Aorta (tissue), 5 donors: ENCODE measurements at regions not wholly inside any gene's neighbourhood (a gene's known extent, or its start where the extent isn't known, plus 50 kb on each side); places are given as distances from the start of the nearest gene placed in this dataset.

Experiments
- ATAC-seq: fragments of 200-7000 bp; cut with Tn5 transposase; one replicate; pipeline ENCODE4 v1.9.1; 2022; ENCODE audit warnings: moderate library complexity; ENCODE audit not compliant: low FRiP score
- DNase-seq, 2 donors: peaks; one replicate each; pipeline ENCODE4 v3.0.0-alpha.2; 2020
- H3K27ac ChIP-seq, 2 donors: one replicate each; pipeline ENCODE4 v1.5.1; 2013; ENCODE audit warnings: low read length in 2 of 2, mild to moderate bottlenecking in 2 of 2, moderate library complexity in 2 of 2, control low read depth in 1 of 2, inconsistent platforms in 1 of 2, low read depth in 1 of 2
- H3K27me3 ChIP-seq, 2 donors: one replicate each; pipeline ENCODE4 v1.6.1; 2013; ENCODE audit warnings: control low read depth in 1 of 2, low read length in 1 of 2, mild to moderate bottlenecking in 1 of 2, moderate library complexity in 1 of 2; ENCODE audit not compliant: insufficient read depth in 2 of 2, control insufficient read depth in 1 of 2
- H3K36me3 ChIP-seq, 2 donors: one replicate each; pipeline ENCODE4 v1.6.1; 2013; ENCODE audit warnings: control low read depth in 1 of 2, low read length in 1 of 2, mild to moderate bottlenecking in 1 of 2; ENCODE audit not compliant: insufficient read depth in 2 of 2, control insufficient read depth in 1 of 2
- H3K4me1 ChIP-seq, 2 donors: one replicate each; pipeline ENCODE4 v1.6.1; 2013; ENCODE audit warnings: low read length in 2 of 2, control low read depth in 1 of 2, mild to moderate bottlenecking in 1 of 2, moderate library complexity in 1 of 2; ENCODE audit not compliant: insufficient read depth in 2 of 2, control insufficient read depth in 1 of 2
- H3K4me3 ChIP-seq, 2 donors: one replicate each; pipeline ENCODE4 v1.5.1; 2013; ENCODE audit warnings: low read length in 2 of 2, control low read depth in 1 of 2, mild to moderate bottlenecking in 1 of 2
- H3K9me3 ChIP-seq: one replicate; pipeline ENCODE4 v1.6.1; 2013; ENCODE audit warnings: mild to moderate bottlenecking, low read length; ENCODE audit not compliant: control insufficient read depth
- WGBS, 2 donors: extraction: QIAGEN DNeasy Blood & Tissue Kit; methylation state at CpG; one replicate each; pipeline ENCODE4 v1.1.7; 2013; 5-methylcytosine and 5-hydroxymethylcytosine counted together
- intact Hi-C, 2 donors: fragments of 100-400 bp; cut with DNase I; formaldehyde crosslinking; loops; one replicate each; pipeline versions ENCODE4 v1.14.2 to v1.15.0; 2022
- donor health status: healthy with polysubstance abuse.
- donor health status: Bipolar disorder and iron deficiency.
- donor health status: DM: no; HTN: no; CAD: no.
- donor health status: DM: no; HTN: no; CAD: no.
- donor health status: DM: yes; HTN: yes; CAD: no.

- no peak for DNase-seq
- no peaks in the 10 kb centered on the region for H3K27me3 ChIP-seq
- H3K4me3 ChIP-seq = no peak overlapping the region
- no peak overlapping the region for H3K27ac ChIP-seq
- H3K4me1 ChIP-seq = no peaks in the 10 kb centered on the region
- ATAC-seq = no peak
- H3K36me3 ChIP-seq = no peaks in the 10 kb centered on the region
- WGBS, 2 donors = 93 to 96% methylated on average over 9 of the region's 9 CpGs
- intact Hi-C loops = no loop called here
- peaks cover 2% of the 10 kb centered on the region for H3K9me3 ChIP-seq
These were observed 164.9 kb downstream of the CENPW start for GRCh38 chr6:126504792-126505191.

GRCh38 chr6:126513198-126513597 lies 173.3 kb downstream of the CENPW start:
- no peak overlapping the region for H3K27ac ChIP-seq
- DNase-seq = no peak
- no peaks in the 10 kb centered on the region for H3K36me3 ChIP-seq
- ATAC-seq = no peak
- no peaks in the 10 kb centered on the region for H3K27me3 ChIP-seq
- no peaks in the 10 kb centered on the region for H3K4me1 ChIP-seq
- no peaks in the 10 kb centered on the region for H3K9me3 ChIP-seq
- WGBS, 2 donors = 75 to 95% methylated on average over 1 of the region's 1 CpG
- intact Hi-C loops = no loop called here
- H3K4me3 ChIP-seq = no peak overlapping the region

GRCh38 chr6:126516411-126516810 lies 176.5 kb downstream of the CENPW start:
- DNase-seq (no peak), ATAC-seq (no peak)
- H3K27ac ChIP-seq = no peak overlapping the region
- no peaks in the 10 kb centered on the region for H3K4me1 ChIP-seq
- H3K36me3 ChIP-seq = no peaks in the 10 kb centered on the region
- intact Hi-C loops = no loop called here
- H3K4me3 ChIP-seq = no peak overlapping the region
- H3K27me3 ChIP-seq = no peaks in the 10 kb centered on the region
- H3K9me3 ChIP-seq = no peaks in the 10 kb centered on the region
- 73 to 74% methylated on average over 1 of the region's 1 CpG for WGBS, 2 donors

- H3K27me3 ChIP-seq = no peaks in the 10 kb centered on the region
- no peaks in the 10 kb centered on the region for H3K9me3 ChIP-seq
- 19 to 25% methylated on average over 2 of the region's 2 CpGs for WGBS, 2 donors
- DNase-seq = no peak
- H3K36me3 ChIP-seq = no peaks in the 10 kb centered on the region
- no peak overlapping the region for H3K27ac ChIP-seq
- intact Hi-C loops = no loop called here
- no peak for ATAC-seq
- no peaks in the 10 kb centered on the region for H3K4me1 ChIP-seq
- H3K4me3 ChIP-seq = no peak overlapping the region
These were observed 185.0 kb downstream of the CENPW start for GRCh38 chr6:126524811-126525326.

GRCh38 chr6:126526547-126526946 lies 186.6 kb downstream of the CENPW start:
- H3K36me3 ChIP-seq = no peaks in the 10 kb centered on the region
- H3K4me1 ChIP-seq = no peaks in the 10 kb centered on the region
- no peaks in the 10 kb centered on the region for H3K27me3 ChIP-seq
- intact Hi-C loops = no loop called here
- H3K9me3 ChIP-seq = no peaks in the 10 kb centered on the region
- H3K4me3 ChIP-seq = no peak overlapping the region
- ATAC-seq (no peak), DNase-seq (no peak)
- WGBS, 2 donors = 88 to 96% methylated on average over 2 of the region's 2 CpGs
- no peak overlapping the region for H3K27ac ChIP-seq

- Histone ChIP-seq H3K4me1 (no peaks in the 10 kb centered on the region), H3K27me3 (no peaks in the 10 kb centered on the region), H3K9me3 (no peaks in the 10 kb centered on the region), H3K27ac (no peak overlapping the region), H3K4me3 (no peak overlapping the region), H3K36me3 (no peaks in the 10 kb centered on the region)
- 51 to 63% methylated on average over 4 of the region's 4 CpGs for WGBS, 2 donors
- intact Hi-C loops = no loop called here
- ATAC-seq (no peak), DNase-seq (no peak)
These were observed 187.2 kb downstream of the CENPW start for GRCh38 chr6:126526996-126527606.

- no peak overlapping the region for H3K4me3 ChIP-seq
- no peaks in the 10 kb centered on the region for H3K9me3 ChIP-seq
- DNase-seq = no peak
- H3K36me3 ChIP-seq = no peaks in the 10 kb centered on the region
- no peaks in the 10 kb centered on the region for H3K27me3 ChIP-seq
- H3K4me1 ChIP-seq = no peaks in the 10 kb centered on the region
- ATAC-seq = no peak
- WGBS, 2 donors = 60 to 63% methylated on average over 2 of the region's 2 CpGs
- intact Hi-C loops = no loop called here
- no peak overlapping the region for H3K27ac ChIP-seq
These were observed 189.9 kb downstream of the CENPW start for GRCh38 chr6:126529637-126530362.

GRCh38 chr6:126530775-126531174 lies 190.9 kb downstream of the CENPW start:
- Histone ChIP-seq H3K27me3 (no peaks in the 10 kb centered on the region), H3K4me1 (no peaks in the 10 kb centered on the region), H3K27ac (no peak overlapping the region), H3K9me3 (no peaks in the 10 kb centered on the region), H3K36me3 (no peaks in the 10 kb centered on the region), H3K4me3 (no peak overlapping the region)
- ATAC-seq (no peak), DNase-seq (no peak)
- intact Hi-C loops = no loop called here

- Histone ChIP-seq H3K4me1 (no peaks in the 10 kb centered on the region), H3K27ac (no peak overlapping the region), H3K9me3 (no peaks in the 10 kb centered on the region), H3K36me3 (no peaks in the 10 kb centered on the region), H3K4me3 (no peak overlapping the region), H3K27me3 (no peaks in the 10 kb centered on the region)
- intact Hi-C loops = no loop called here
- ATAC-seq (no peak), DNase-seq (no peak)
These were observed 191.4 kb downstream of the CENPW start for GRCh38 chr6:126531286-126531685.
